ENCODE measurements at regions not wholly inside any gene's neighbourhood (a gene's known extent, or its start where the extent isn't known, plus 50 kb on each side); places are given as distances from the start of the nearest gene placed in this dataset.

DNA sequence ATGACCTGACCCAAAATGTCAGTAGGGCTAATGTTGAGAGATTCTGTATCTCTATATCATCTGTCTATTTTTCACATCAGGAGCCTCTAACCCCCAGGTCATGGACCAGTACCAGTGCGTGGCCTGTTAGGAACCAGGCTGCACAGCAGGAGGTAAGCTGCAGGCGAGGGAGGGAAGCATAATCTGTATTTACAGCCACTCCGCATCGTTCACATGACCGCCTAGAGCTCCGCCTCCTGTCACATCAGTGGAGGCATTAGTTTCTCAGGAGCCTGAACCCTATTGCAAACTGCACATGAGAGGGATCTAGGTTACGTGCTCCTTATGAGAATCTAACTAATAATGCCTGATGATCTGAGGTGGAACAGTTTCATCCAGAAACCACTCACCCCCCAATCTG lies 180.6 kb downstream of the RDH14 start:
- TF ChIP-seq CTCF (IDR thresholded peaks at IDR 0.05) (no peak), POLR2A (IDR thresholded peaks at IDR 0.05; ENCODE audit: low read length) (no peak), RNF2 (IDR thresholded peaks at IDR 0.05; ENCODE audit: borderline replicate concordance, low read depth) (no peak), KDM1A (IDR thresholded peaks at IDR 0.05; ENCODE audit: low read depth) (no peak), TP53 (CRISPR knock-in tag; IDR thresholded peaks at IDR 0.05) (no peak), MAZ (IDR thresholded peaks at IDR 0.05; ENCODE audit: borderline replicate concordance, low read depth, low read length) (no peak), JUN (IDR thresholded peaks at IDR 0.05) (no peak), EHMT2 (IDR thresholded peaks at IDR 0.05; ENCODE audit: low read depth) (no peak), MAX (IDR thresholded peaks at IDR 0.05) (no peak), USF2 (IDR thresholded peaks at IDR 0.05) (no peak), REST (IDR thresholded peaks at IDR 0.05) (no peak), MYC (IDR thresholded peaks at IDR 0.05; ENCODE audit: borderline replicate concordance, low read length) (no peak)
- TF ChIP-seq, protein P1, sequence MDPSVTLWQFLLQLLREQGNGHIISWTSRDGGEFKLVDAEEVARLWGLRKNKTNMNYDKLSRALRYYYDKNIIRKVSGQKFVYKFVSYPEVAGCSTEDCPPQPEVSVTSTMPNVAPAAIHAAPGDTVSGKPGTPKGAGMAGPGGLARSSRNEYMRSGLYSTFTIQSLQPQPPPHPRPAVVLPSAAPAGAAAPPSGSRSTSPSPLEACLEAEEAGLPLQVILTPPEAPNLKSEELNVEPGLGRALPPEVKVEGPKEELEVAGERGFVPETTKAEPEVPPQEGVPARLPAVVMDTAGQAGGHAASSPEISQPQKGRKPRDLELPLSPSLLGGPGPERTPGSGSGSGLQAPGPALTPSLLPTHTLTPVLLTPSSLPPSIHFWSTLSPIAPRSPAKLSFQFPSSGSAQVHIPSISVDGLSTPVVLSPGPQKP (IDR thresholded peaks at IDR 0.05; ENCODE audit: low read depth, low read length): no peak
- TF ChIP-seq, protein P2, sequence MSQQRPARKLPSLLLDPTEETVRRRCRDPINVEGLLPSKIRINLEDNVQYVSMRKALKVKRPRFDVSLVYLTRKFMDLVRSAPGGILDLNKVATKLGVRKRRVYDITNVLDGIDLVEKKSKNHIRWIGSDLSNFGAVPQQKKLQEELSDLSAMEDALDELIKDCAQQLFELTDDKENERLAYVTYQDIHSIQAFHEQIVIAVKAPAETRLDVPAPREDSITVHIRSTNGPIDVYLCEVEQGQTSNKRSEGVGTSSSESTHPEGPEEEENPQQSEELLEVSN (IDR thresholded peaks at IDR 0.05; ENCODE audit: borderline replicate concordance, low read depth): no peak
